ENCODE measurements at regions not wholly inside any gene's neighbourhood (a gene's known extent, or its start where the extent isn't known, plus 50 kb on each side); places are given as distances from the start of the nearest gene placed in this dataset.

GRCh38 chr9:81477669-81478068, 211.7 kb downstream of the TLE1 start:
- TF ChIP-seq CTCF (conservative IDR thresholded peaks at IDR 0.05; ENCODE audit: low read length) (no peak), EZH2phosphoT487 (IDR thresholded peaks at IDR 0.05; ENCODE audit: borderline replicate concordance) (no peak)

Measured in Loucy (cell line).